Breast epithelium (tissue), 3 donors: ENCODE measurements at regions not wholly inside any gene's neighbourhood (a gene's known extent, or its start where the extent isn't known, plus 50 kb on each side); places are given as distances from the start of the nearest gene placed in this dataset.

ENCODE experiments used
- CTCF ChIP-seq, 3 donors: fragments of 450-650 bp; IDR thresholded peaks; one replicate each; pipeline ENCODE4 v1.5.1; 2016 to 2017; ENCODE audit warnings: antibody characterized with exemption in 3 of 3, mild to moderate bottlenecking in 3 of 3, moderate library complexity in 3 of 3
- POLR2A ChIP-seq: fragments of 450-650 bp; IDR thresholded peaks from one replicate; pipeline ENCODE4 v1.6.1; 2016; ENCODE audit warnings: antibody characterized with exemption, mild to moderate bottlenecking, moderate library complexity
- POLR2AphosphoS5 ChIP-seq, 3 donors: sonication (generic); formaldehyde crosslinking; IDR thresholded peaks; one replicate each; pipeline ENCODE4 v1.6.1; 2017; ENCODE audit warnings: antibody characterized with exemption in 3 of 3

DNA sequence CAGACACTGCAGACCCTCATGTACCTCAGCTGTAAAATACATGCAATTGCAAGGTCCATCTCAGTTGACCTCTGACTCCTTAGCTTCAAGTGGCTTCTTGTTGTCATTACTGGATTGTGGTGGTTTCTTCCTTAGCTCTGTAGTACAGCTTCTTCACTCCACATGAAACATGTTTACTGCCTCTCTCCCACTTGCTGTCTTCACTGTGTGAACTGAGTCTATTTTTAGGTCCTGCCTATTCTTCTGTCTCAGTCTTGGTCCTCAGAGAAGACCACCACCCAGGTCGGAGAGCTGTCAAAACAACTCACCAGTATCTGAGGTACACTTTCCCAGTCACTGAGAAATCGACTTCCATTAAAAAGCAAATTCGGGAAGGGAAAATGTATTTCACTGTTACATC is 50.2 kb upstream of the EYA4 start:
- TF ChIP-seq CTCF (IDR thresholded peaks at IDR 0.05) = no peak
- no peak for TF ChIP-seq POLR2AphosphoS5 (IDR thresholded peaks at IDR 0.05)
- TF ChIP-seq POLR2A = no peak
